GM18505 (cell line): ENCODE measurements at regions not wholly inside any gene's neighbourhood (a gene's known extent, or its start where the extent isn't known, plus 50 kb on each side); places are given as distances from the start of the nearest gene placed in this dataset.
"Not testable (repeated sequence)": the region's sequence is repeated elsewhere in the genome, so short reads cannot be mapped to it uniquely, and the experiment has no call there.

Source experiments
- ATAC-seq: cut with Tn5 transposase; IDR thresholded peaks from one replicate; pipeline ENCODE4 v1.9.1; 2021; ENCODE audit not compliant: unreplicated experiment

DNA sequence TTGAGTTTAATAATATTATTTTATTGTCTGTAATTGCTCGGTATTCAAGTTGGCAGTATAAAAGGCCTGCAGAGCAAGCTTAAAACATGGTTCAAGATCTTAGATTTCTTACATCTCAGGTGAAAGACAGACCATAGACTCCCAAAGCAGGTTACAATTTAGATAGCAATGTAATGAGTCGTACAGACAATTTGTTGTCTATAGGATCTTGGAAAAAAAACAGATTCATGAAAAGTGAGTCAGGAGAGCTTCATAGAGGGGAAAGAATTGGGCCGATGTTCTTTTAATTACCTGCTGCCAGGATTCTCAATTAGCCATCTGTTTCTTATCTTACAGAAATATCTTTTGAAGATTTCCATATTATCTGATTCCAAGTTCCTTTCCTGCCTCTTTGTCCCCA, 111.5 kb upstream of the IKBKE start:
- ATAC-seq = not testable (repeated sequence)

- ATAC-seq = not testable (repeated sequence)
These were observed 110.9 kb upstream of the IKBKE start for GRCh38 chr1:206359377-206359776.

GRCh38 chr1:206361978-206362543, 108.2 kb upstream of the IKBKE start:
- ATAC-seq = not testable (repeated sequence)

DNA sequence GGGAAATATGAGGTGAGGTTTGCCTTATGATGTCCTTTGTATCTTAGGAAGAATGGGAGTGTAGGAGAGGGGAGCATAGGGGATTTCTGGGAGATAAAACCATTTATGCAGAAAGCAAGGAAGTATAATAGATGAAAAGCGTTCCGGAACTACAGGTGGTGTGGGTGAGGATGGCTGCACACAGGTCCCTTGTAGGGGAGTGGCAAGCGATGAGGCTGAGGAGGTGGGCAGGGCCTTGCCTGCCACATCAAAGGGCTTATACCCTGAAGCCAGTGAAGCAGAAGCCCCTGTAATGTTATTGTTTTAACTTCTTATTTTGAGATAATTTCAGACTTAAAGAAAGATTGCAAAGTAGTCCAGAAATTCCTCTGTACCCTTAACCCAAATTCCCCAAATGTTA, 107.3 kb upstream of the IKBKE start:
- ATAC-seq = not testable (repeated sequence)

DNA sequence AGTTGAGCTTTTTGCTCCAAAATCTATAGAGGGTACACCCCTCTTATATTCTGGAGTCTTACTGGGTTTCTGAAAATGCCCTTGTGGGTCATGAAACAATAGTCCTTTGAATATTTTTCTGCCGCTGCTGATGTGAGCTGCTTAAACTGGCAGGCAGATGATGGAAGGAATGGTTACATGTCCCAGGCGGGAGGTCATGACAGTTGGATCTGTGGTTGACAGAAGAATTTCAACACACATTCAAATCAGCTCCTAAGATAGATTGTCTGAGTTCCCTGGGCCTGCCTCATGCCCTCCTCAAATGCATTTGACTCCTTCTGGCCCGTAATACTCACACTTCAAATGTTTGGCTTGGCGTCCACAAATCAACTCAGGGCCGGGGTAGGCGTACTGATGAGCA, 105.0 kb upstream of the IKBKE start:
- not testable (repeated sequence) for ATAC-seq

GRCh38 chr1:206366131-206366530, 104.1 kb upstream of the IKBKE start:
- ATAC-seq = not testable (repeated sequence)

- not testable (repeated sequence) for ATAC-seq
These were observed 103.5 kb upstream of the IKBKE start for GRCh38 chr1:206366772-206367171.

DNA sequence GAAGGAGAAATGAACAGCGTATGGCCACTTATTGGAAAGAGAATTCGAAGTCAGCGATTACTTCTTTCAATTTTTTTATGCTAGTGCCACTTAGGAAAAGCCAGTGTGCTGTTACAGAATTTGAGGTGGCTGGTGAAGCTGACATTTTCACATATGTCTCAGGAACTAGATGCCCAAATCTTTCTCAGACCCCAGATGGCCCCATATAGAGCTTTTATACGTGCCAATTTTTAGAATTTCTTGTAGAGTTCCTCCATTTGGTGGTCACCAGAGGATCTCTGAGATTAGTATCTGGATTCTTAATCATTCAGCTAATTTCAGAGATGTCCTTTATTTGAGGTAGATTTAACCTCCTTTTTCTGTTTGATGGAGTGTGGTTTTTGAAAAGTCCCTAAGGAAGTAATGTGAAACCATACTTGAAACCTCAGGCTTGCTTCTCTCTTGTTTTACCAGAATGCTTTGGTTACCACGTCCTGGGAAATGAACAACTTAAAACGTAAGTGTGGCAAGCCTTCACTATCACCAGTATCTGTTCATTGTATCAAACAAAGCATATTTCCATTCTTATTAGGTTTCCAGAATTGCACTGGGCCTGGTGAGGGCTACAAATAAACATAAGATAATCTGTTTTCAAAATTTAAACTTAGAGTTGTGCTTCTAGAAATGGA, 102.2 kb upstream of the IKBKE start:
- not testable (repeated sequence) for ATAC-seq

GRCh38 chr1:206374725-206375124, 95.6 kb upstream of the IKBKE start:
- not testable (repeated sequence) for ATAC-seq

DNA sequence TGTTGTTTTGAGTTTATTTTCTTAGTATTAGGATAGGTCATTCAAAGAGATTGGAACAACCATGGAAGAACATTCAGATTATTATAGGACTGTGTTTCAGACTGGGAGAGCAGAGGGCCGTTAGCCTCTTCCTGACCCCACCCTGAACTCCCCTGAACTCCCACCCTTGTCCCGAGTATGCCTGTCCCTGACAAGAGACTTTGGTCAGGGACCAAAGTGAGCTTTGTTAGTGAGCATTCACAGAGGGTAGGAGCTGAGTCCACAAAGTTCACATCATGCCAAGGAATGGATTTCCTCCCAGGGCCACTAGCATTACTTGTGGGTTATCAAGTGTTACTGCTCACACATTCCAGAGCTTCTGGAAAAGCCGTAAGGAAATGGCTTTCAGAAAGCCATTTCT, 94.7 kb upstream of the IKBKE start:
- not testable (repeated sequence) for ATAC-seq

- ATAC-seq = not testable (repeated sequence)
These were observed 91.8 kb upstream of the IKBKE start for GRCh38 chr1:206378506-206378905.

DNA sequence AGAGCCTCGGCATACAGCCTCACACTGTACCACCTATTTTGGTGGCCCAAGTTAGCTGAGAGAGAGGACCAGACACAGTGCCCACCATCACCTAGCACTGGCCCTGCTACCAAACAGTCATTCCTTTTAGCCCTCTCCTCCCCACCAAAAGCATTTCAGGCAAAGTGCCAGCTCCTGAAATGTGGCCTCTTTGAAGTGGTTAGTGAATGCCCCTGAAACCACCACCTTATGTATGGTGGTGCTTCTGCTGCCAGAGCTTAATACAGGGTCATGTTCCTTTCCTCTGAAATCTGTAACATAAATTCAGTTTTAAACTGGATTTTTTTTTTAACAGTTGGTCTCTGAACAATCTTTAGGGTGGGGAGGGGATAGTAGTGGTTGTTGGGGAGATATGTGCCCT, 91.0 kb upstream of the IKBKE start:
- not testable (repeated sequence) for ATAC-seq

DNA sequence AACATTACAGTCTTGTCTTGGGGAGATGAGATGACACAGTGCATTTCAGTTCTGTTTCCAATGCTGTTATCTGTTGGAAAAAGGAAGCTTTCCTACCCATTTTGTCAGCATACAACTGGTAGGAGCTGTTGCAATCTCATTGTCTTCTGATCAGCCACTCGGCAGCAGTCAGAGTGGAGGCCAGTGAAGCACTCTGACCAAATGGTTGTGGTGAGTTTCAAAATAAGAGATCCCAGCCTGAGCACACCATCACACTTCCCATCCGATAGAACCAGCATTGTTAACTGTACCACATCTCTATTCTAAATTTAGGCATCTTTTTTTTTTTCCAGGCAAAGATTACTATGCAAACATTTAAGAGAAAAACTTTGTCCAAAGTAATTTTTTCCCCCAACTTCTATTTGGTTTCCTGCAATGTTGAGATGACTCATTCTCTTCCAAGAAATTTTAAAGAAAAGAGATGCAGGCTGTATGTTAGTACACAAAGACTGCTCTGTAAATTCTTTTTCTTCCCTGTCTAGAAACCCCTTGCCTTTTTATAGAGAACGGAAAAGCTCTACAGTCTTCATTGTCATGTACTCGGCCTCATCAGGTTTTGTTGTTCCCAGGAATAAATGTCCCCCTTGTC, 90.0 kb upstream of the IKBKE start:
- ATAC-seq = not testable (repeated sequence)

GRCh38 chr1:206380791-206381610, 89.3 kb upstream of the IKBKE start:
- ATAC-seq = not testable (repeated sequence)

GRCh38 chr1:206384029-206384807, 86.1 kb upstream of the IKBKE start:
- not testable (repeated sequence) for ATAC-seq

- not testable (repeated sequence) for ATAC-seq
These were observed 85.4 kb upstream of the IKBKE start for GRCh38 chr1:206384891-206385290.

DNA sequence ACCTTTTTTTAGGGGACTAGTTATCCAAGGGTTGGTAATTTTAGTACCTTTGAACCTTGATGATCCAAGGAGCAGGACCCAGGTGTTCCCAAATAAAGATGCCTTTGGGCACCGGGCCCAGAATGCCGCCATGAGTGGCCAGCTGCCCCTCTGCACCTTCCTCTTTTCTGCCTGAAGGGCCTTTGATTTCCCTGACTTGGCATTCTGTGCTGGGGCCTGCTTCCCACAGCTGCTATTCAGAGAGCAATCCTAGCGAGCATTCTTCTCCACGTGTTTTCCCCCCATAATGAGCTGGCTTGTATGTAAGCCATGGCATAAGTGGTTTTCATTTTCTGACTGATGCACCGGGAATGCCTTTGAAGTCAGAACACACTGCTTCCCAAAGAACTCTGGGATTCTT, 82.6 kb upstream of the IKBKE start:
- ATAC-seq = not testable (repeated sequence)

GRCh38 chr1:206391903-206392302, 78.4 kb upstream of the IKBKE start:
- ATAC-seq = not testable (repeated sequence)

DNA sequence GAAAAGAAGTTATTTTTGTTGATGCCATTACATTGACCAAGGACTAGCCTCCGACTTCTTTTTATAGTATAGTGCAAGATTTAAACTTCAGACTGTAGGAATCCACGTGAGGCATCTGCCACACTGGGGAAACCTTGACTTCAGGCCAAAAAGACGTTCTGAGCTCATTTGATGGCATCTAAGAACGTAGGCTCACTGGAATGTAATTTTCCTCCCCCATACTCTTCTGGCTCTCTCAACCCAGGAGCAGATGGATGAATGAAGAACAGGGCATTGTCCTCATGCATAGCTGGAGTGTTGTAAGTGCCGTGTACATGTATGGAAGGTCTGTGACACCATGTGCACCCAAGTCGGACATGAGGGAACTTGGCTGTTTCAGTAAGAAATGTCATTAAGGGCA, 72.8 kb upstream of the IKBKE start:
- not testable (repeated sequence) for ATAC-seq

- not testable (repeated sequence) for ATAC-seq
These were observed 72.0 kb upstream of the IKBKE start for GRCh38 chr1:206398261-206398660.
